Natural killer cell treated with Interleukin-12 subunit alpha and Interleukin-12 subunit beta and Interleukin-15 and Interleukin-18, amount 100 ng/mL, for 72 hours (primary cell): ENCODE measurements at regions not wholly inside any gene's neighbourhood (a gene's known extent, or its start where the extent isn't known, plus 50 kb on each side); places are given as distances from the start of the nearest gene placed in this dataset.
"Not testable (repeated sequence)": the region's sequence is repeated elsewhere in the genome, so short reads cannot be mapped to it uniquely, and the experiment has no call there.

ENCODE experiments used
- ATAC-seq, 2 donors: fragments of 150-1000 bp; cut with Tn5 transposase in 1 of 2; sonication (Bioruptor Pico), chemical (Tn5 transposase) in 1 of 2; 2 replicates each; pipeline ENCODE4 v1.10.0; 2021
- DNase-seq: peaks from one replicate; pipeline ENCODE4 v3.0.0; 2022; ENCODE audit warnings: low spot score
- H3K27ac Mint-ChIP-seq, 2 donors: 1 replicate in 1 of 2; 2 replicates in 1 of 2; pipeline ENCODE4 v1.8.0; 2022; ENCODE audit warnings: mixed read lengths in 2 of 2, mild to moderate bottlenecking in 1 of 2, moderate library complexity in 1 of 2
- H3K27me3 Mint-ChIP-seq, 2 donors: 1 replicate in 1 of 2; 2 replicates in 1 of 2; pipeline ENCODE4 v1.8.0; 2022; ENCODE audit warnings: mixed read lengths in 2 of 2
- H3K36me3 Mint-ChIP-seq: one replicate; pipeline ENCODE4 v1.8.0; 2022; ENCODE audit warnings: mixed read lengths
- H3K4me1 Mint-ChIP-seq, 2 donors: 1 replicate in 1 of 2; 2 replicates in 1 of 2; pipeline ENCODE4 v1.8.0; 2022; ENCODE audit warnings: low read depth in 2 of 2, mixed read lengths in 2 of 2, mild to moderate bottlenecking in 1 of 2
- H3K4me3 Mint-ChIP-seq: one replicate; pipeline ENCODE4 v1.8.0; 2022; ENCODE audit warnings: mixed read lengths
- H3K9me3 Mint-ChIP-seq: 2 replicates; pipeline ENCODE4 v1.8.0; 2022; ENCODE audit warnings: mixed read lengths

DNA sequence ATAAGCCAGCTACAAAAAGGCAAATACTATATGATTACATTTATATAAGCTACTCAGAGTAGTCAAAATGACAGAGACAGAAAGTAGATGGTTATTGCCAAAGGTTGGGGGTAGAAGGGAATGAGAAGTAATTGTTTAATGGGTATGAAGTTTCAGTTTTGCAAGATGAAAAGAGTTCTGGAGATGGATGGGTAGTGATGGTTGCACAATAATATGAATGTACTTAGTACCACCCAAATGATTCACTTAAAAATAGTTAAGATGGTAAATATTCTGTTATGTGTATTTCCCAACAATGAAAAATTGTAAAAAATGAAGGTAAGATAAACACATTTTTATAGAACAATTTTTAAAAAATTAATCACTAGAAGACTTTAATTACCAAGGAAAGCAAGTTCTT, 448.4 kb downstream of the ADCYAP1 start:
- ATAC-seq: no peak

GRCh38 chr18:1357724-1358123, 453.1 kb downstream of the ADCYAP1 start:
- no peaks in the 10 kb centered on the region for H3K4me1 Mint-ChIP-seq
- DNase-seq (no peak), ATAC-seq (no peak)
- H3K9me3 Mint-ChIP-seq: peaks cover 4% of the 10 kb centered on the region
- H3K36me3 Mint-ChIP-seq: no peaks in the 10 kb centered on the region
- H3K27me3 Mint-ChIP-seq: no peaks in the 10 kb centered on the region
- no peak overlapping the region for H3K27ac Mint-ChIP-seq
- no peak overlapping the region for H3K4me3 Mint-ChIP-seq

More for the DNA sequence above, 448.4 kb downstream of the ADCYAP1 start:
- Mint-ChIP-seq H3K4me3 (no peak overlapping the region), H3K36me3 (no peaks in the 10 kb centered on the region), H3K4me1 (no peaks in the 10 kb centered on the region), H3K9me3 (peaks cover 10% of the 10 kb centered on the region), H3K27me3 (no peaks in the 10 kb centered on the region), H3K27ac (no peak overlapping the region)
- DNase-seq: no peak

- H3K36me3 Mint-ChIP-seq: no peaks in the 10 kb centered on the region
Measured at GRCh38 chr18:1361936-1362335, 457.3 kb downstream of the ADCYAP1 start.

GRCh38 chr18:1370552-1370951, 465.9 kb downstream of the ADCYAP1 start:
- no peak overlapping the region for H3K27ac Mint-ChIP-seq
- no peaks in the 10 kb centered on the region for H3K27me3 Mint-ChIP-seq
- H3K9me3 Mint-ChIP-seq: peaks cover 3% of the 10 kb centered on the region
- ATAC-seq (no peak), DNase-seq (no peak)
- no peak overlapping the region for H3K4me3 Mint-ChIP-seq
- no peaks in the 10 kb centered on the region for H3K4me1 Mint-ChIP-seq
- no peaks in the 10 kb centered on the region for H3K36me3 Mint-ChIP-seq

More at GRCh38 chr18:1361936-1362335, 457.3 kb downstream of the ADCYAP1 start:
- Mint-ChIP-seq H3K9me3 (peaks cover 13% of the 10 kb centered on the region), H3K4me1 (no peaks in the 10 kb centered on the region), H3K27me3 (no peaks in the 10 kb centered on the region), H3K4me3 (no peak overlapping the region), H3K27ac (no peak overlapping the region)
- no peak for ATAC-seq
- no peak for DNase-seq

DNA sequence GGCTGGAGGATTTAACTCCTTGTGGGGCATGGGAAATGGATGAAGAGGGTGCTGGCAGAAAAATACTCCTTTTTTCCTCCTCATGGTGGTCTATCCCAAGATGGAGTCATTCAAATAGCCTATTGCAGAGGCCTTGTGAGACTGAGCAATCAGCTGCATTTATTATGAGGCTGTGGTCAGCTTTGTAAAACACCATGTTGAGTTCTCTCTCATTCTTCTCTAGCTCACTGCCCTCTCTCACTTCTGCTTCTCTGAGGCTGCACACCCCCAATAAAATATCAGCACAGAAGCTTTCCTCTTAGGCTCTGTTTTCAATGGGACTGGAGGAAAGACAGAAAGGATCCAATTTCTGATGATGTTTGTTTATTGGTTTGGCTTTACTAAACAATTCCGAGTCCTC, 467.1 kb downstream of the ADCYAP1 start:
- Mint-ChIP-seq H3K4me3 (no peak overlapping the region), H3K27me3 (no peaks in the 10 kb centered on the region), H3K36me3 (no peaks in the 10 kb centered on the region), H3K4me1 (no peaks in the 10 kb centered on the region), H3K27ac (no peak overlapping the region), H3K9me3 (no peaks in the 10 kb centered on the region)
- DNase-seq: no peak
- ATAC-seq: no peak

GRCh38 chr18:1383465-1383864, 478.8 kb downstream of the ADCYAP1 start:
- Mint-ChIP-seq H3K27me3 (no peaks in the 10 kb centered on the region), H3K27ac (no peak overlapping the region), H3K4me3 (no peak overlapping the region), H3K4me1 (no peaks in the 10 kb centered on the region), H3K9me3 (peaks cover 24% of the 10 kb centered on the region), H3K36me3 (peaks cover 6% of the 10 kb centered on the region)
- ATAC-seq (no peak), DNase-seq (no peak)

DNA sequence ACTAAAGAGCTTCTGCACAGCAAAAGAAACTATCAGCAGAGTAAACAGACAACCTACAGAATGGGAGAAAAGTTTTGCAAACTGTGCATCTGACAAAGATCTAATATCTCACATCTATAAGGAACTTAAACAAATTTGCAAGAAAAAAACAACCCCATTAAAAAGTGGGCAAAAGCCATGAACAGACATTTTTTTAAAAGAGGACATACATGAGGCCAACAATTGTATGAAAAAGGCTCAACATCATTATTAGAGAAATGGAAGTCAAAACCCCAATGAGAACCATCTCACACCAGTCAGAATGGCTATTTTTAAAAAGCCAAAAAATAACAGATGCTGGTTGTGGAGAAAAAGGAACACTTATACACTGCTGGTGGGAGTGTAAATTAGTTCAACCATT, 483.8 kb downstream of the ADCYAP1 start:
- DNase-seq, ATAC-seq, H3K27me3 Mint-ChIP-seq, H3K4me3 Mint-ChIP-seq, H3K4me1 Mint-ChIP-seq, H3K27ac Mint-ChIP-seq, H3K36me3 Mint-ChIP-seq: not testable (repeated sequence)
- H3K9me3 Mint-ChIP-seq: peaks cover 24% of the 10 kb centered on the region

- Mint-ChIP-seq H3K9me3 (peaks cover 18% of the 10 kb centered on the region), H3K4me1 (no peaks in the 10 kb centered on the region), H3K4me3 (no peak overlapping the region), H3K27ac (no peak overlapping the region), H3K27me3 (no peaks in the 10 kb centered on the region), H3K36me3 (no peaks in the 10 kb centered on the region)
- no peak for ATAC-seq
- no peak for DNase-seq
Measured at GRCh38 chr18:1392046-1392445, 487.4 kb downstream of the ADCYAP1 start.

DNA sequence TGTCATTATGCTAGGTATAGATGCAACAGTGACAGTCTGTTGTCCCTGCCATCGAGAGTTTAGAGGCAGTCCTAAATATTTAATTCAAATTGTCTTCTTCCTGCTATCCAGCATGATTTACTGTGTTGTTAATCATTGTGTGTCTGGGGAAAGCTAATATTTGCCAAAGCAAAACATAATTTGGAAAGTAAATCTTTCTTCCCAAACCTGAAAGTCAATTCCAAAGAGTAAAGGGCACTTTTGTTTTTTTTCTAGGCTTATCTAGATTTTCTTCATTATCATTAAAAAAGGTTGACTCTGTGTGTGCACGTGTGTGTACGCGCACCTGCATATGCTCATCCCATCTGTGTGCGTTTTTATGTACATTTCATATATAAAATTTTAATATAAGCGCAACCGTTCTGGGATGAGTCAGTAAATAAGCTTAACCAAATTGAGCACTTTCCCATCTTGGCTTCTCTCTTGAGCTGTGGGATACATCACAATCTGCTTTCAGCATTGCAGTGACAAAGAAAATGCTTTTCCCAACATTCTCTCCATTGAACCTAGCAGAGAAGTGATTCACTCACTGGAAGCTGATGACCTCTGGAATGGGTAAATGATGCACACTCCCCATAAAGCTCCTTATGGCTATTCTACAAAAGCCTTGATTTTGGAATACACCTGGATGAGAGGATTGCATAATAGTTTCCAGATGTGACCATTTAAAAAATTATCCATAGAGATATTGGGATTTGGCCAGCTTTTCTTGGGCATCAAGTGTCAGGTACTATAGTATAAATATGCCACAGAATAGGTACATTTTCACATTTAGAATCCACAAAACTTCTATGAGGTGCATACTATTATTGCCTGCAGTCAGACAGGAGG, 488.4 kb downstream of the ADCYAP1 start:
- H3K4me1 Mint-ChIP-seq: no peaks in the 10 kb centered on the region
- no peak overlapping the region for H3K27ac Mint-ChIP-seq
- no peaks in the 10 kb centered on the region for H3K36me3 Mint-ChIP-seq
- H3K27me3 Mint-ChIP-seq: no peaks in the 10 kb centered on the region
- peaks cover 13% of the 10 kb centered on the region for H3K9me3 Mint-ChIP-seq
- ATAC-seq (no peak), DNase-seq (no peak)
- no peak overlapping the region for H3K4me3 Mint-ChIP-seq

DNA sequence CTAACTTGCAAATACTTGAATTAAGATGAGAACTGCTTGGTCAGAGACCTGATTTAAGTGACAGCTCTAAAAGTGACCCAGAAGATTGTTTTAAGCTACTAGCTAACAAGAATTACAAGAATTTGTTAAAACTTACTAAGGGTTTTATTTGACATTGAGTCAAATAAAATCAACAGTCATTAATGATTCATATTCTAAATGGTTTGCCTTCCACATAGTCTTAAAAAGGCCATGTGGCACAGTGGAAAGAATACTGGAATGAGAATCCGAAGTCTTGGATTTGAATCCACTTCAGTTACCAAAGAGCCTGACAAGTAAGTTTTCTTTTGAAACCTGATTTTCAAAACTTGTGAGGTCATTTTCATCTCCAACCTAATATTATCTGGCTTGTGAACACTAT, 489.3 kb downstream of the ADCYAP1 start:
- Mint-ChIP-seq H3K36me3 (no peaks in the 10 kb centered on the region), H3K27me3 (no peaks in the 10 kb centered on the region), H3K4me3 (no peak overlapping the region), H3K4me1 (no peaks in the 10 kb centered on the region), H3K27ac (no peak overlapping the region), H3K9me3 (peaks cover 13% of the 10 kb centered on the region)
- no peak for DNase-seq
- no peak for ATAC-seq

DNA sequence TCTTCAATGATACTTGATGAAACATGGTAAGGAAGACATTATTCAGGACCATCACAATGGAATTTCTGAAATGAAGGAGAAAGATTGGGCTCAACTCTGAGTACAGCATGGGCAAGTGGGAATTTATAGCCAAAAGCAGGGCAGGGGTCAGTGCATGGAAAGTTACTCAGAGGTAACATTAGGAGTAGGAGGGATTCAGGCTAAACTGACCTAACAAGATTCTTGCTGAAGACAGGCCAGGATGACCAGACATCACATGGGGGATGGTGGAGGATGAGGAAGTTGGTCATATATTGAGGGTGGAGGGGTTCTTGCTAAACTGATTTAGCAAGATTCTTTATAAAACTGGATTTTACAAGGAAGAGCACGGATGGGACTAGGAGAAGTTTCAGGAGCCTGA, 489.8 kb downstream of the ADCYAP1 start:
- ATAC-seq (no peak), DNase-seq (no peak)
- Mint-ChIP-seq H3K4me1 (no peaks in the 10 kb centered on the region), H3K27me3 (no peaks in the 10 kb centered on the region), H3K36me3 (no peaks in the 10 kb centered on the region), H3K27ac (no peak overlapping the region), H3K4me3 (no peak overlapping the region), H3K9me3 (peaks cover 13% of the 10 kb centered on the region)

GRCh38 chr18:1394966-1395365, 490.3 kb downstream of the ADCYAP1 start:
- no peaks in the 10 kb centered on the region for H3K4me1 Mint-ChIP-seq
- H3K4me3 Mint-ChIP-seq: no peak overlapping the region
- H3K27ac Mint-ChIP-seq: no peak overlapping the region
- ATAC-seq: no peak
- no peaks in the 10 kb centered on the region for H3K27me3 Mint-ChIP-seq
- peaks cover 13% of the 10 kb centered on the region for H3K9me3 Mint-ChIP-seq
- no peaks in the 10 kb centered on the region for H3K36me3 Mint-ChIP-seq
- no peak for DNase-seq

DNA sequence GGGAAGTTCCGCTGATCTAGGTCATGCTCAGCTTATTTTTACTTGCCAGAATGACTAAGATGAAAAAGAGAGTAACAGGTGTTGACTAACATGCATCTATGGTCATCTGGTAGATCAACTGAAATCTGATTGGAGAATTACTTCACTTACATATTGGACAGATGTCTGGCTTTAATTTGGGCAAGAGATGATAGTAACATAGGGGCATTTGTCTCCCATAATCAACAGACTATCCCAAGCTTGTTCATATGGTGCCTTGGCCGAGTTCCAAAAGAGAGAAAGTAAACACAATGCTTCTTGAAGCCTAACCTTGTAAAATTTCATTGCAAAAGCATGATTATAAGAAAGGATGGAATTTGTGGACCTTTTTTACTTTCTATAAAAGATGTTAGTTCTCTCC, 503.7 kb downstream of the ADCYAP1 start:
- Mint-ChIP-seq H3K27me3 (no peaks in the 10 kb centered on the region), H3K9me3 (peaks cover 4% of the 10 kb centered on the region), H3K4me3 (no peak overlapping the region), H3K36me3 (no peaks in the 10 kb centered on the region), H3K27ac (no peak overlapping the region), H3K4me1 (no peaks in the 10 kb centered on the region)
- DNase-seq: no peak
- no peak for ATAC-seq

DNA sequence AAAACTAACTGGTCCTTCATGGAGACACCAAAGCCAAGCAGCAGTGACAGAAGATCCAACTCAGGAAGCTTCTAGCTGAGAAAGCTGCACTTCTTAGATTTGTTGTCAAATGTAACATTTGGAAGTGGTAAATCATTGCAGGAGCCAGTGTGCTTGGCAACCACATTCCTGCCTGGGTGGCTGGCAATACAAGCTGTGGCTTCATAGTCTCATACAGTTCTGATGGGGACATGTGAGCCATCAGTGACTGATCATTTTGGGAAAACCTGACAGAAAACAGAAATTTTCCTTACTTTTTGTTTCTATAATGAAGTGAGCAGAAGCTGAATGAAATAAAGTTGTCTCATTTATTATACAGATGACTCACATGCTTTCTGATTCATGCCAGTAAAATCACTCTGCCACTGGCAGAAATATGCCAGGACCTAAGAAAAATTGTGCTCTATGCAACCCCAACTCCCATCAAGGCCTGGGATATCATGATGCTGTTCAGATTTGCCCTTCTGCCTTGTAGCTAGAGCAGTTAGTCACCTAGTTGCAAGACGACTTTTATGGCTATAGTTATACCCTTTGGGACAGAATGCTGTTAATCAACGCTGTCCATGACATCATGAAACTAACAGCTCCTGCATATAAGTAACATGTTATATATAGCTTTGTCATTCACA, 508.1 kb downstream of the ADCYAP1 start:
- DNase-seq: no peak
- no peak overlapping the region for H3K4me3 Mint-ChIP-seq
- H3K9me3 Mint-ChIP-seq: peaks cover 4% of the 10 kb centered on the region
- no peaks in the 10 kb centered on the region for H3K27me3 Mint-ChIP-seq
- no peaks in the 10 kb centered on the region for H3K36me3 Mint-ChIP-seq
- H3K4me1 Mint-ChIP-seq: no peaks in the 10 kb centered on the region
- ATAC-seq: no peak
- no peak overlapping the region for H3K27ac Mint-ChIP-seq
